PFSK-1 (cell line): ENCODE measurements at regions not wholly inside any gene's neighbourhood (a gene's known extent, or its start where the extent isn't known, plus 50 kb on each side); places are given as distances from the start of the nearest gene placed in this dataset.

Experiments used
- POLR2AphosphoS5 ChIP-seq: IDR thresholded peaks from 2 replicates; pipeline ENCODE4 v1.6.1; 2012; ENCODE audit warnings: low read depth, mild to moderate bottlenecking, control low read depth, low read length, moderate library complexity
- TAF1 ChIP-seq: IDR thresholded peaks from 2 replicates; pipeline ENCODE4 v1.6.1; 2012; ENCODE audit warnings: low read length, control low read depth, borderline replicate concordance; ENCODE audit not compliant: insufficient read depth
- TF ChIP-seq, protein P1 (sequence below), 2 experiments: IDR thresholded peaks; 2 replicates each; pipeline versions ENCODE4 v1.6.1 to v1.8.0; 2011 to 2012; ENCODE audit warnings: low read depth in 2 of 2, low read length in 2 of 2, control low read depth in 1 of 2, inconsistent platforms in 1 of 2, mild to moderate bottlenecking in 1 of 2, moderate library complexity in 1 of 2; ENCODE audit not compliant: insufficient read depth in 1 of 2

DNA sequence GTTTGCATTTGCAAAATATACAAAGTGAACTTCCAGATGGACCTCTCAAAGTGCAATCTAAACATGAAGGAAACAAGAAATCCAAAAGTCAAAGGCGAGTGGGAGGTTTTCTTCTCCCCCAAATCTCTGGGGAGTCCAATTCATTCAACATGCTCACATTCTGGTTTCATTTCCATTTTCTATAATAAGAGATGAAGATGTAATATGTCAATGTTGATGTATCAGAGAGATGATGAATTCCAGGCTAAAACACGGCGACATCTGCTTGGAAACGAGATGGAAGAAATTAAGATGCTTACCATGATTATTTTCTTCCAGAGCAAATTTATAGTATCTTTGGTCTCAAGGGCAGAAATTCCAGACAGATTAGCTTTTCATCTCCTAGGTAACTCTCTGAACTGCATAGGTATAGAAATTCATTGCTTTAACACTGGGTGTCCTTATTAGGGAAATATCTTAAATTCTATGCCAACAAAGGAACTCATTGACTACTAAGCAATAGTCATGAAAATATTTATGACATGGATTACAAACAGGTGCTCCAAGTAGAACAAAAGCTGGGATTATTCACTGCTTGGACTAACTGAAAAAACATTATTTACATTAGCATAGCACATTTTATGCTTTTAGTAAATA, 287.9 kb downstream of the SEC61B start:
- TF ChIP-seq, protein P1, sequence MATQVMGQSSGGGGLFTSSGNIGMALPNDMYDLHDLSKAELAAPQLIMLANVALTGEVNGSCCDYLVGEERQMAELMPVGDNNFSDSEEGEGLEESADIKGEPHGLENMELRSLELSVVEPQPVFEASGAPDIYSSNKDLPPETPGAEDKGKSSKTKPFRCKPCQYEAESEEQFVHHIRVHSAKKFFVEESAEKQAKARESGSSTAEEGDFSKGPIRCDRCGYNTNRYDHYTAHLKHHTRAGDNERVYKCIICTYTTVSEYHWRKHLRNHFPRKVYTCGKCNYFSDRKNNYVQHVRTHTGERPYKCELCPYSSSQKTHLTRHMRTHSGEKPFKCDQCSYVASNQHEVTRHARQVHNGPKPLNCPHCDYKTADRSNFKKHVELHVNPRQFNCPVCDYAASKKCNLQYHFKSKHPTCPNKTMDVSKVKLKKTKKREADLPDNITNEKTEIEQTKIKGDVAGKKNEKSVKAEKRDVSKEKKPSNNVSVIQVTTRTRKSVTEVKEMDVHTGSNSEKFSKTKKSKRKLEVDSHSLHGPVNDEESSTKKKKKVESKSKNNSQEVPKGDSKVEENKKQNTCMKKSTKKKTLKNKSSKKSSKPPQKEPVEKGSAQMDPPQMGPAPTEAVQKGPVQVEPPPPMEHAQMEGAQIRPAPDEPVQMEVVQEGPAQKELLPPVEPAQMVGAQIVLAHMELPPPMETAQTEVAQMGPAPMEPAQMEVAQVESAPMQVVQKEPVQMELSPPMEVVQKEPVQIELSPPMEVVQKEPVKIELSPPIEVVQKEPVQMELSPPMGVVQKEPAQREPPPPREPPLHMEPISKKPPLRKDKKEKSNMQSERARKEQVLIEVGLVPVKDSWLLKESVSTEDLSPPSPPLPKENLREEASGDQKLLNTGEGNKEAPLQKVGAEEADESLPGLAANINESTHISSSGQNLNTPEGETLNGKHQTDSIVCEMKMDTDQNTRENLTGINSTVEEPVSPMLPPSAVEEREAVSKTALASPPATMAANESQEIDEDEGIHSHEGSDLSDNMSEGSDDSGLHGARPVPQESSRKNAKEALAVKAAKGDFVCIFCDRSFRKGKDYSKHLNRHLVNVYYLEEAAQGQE (IDR thresholded peaks at IDR 0.05; ENCODE audit: insufficient read depth in 1 of 2, low read depth in 2 of 2, low read length in 2 of 2), result no peak
- TF ChIP-seq POLR2AphosphoS5 (no peak), TAF1 (no peak)
